ENCODE measurements at regions not wholly inside any gene's neighbourhood (a gene's known extent, or its start where the extent isn't known, plus 50 kb on each side); places are given as distances from the start of the nearest gene placed in this dataset.

GRCh38 chr5:66326276-66326675 lies 182.2 kb downstream of the SREK1 start:
- no peaks in the 10 kb centered on the region for H3K36me3 ChIP-seq (replicated peaks; ENCODE audit: control insufficient read depth, insufficient read depth, low read length)
- no peak overlapping the region for H3K4me3 ChIP-seq (ENCODE audit: insufficient read depth, low read depth, low read length)
- H3K27me3 ChIP-seq (ENCODE audit: control insufficient read depth, insufficient read depth, low read length) = no peaks in the 10 kb centered on the region
- no peak for DNase-seq

GRCh38 chr5:66327008-66327407 lies 182.9 kb downstream of the SREK1 start:
- Histone ChIP-seq H3K36me3 (replicated peaks; ENCODE audit: control insufficient read depth, insufficient read depth, low read length) (no peaks in the 10 kb centered on the region), H3K4me3 (ENCODE audit: insufficient read depth, low read depth, low read length) (no peak overlapping the region), H3K27me3 (ENCODE audit: control insufficient read depth, insufficient read depth, low read length) (no peaks in the 10 kb centered on the region)
- no peak for DNase-seq

- no peaks in the 10 kb centered on the region for H3K36me3 ChIP-seq (replicated peaks; ENCODE audit: control insufficient read depth, insufficient read depth, low read length)
- no peaks in the 10 kb centered on the region for H3K27me3 ChIP-seq (ENCODE audit: control insufficient read depth, insufficient read depth, low read length)
- H3K4me3 ChIP-seq (ENCODE audit: insufficient read depth, low read depth, low read length) = no peak overlapping the region
- no peak for DNase-seq
Observed at GRCh38 chr5:66329078-66329477, 185.0 kb downstream of the SREK1 start.

- no peak for DNase-seq
- Histone ChIP-seq H3K36me3 (replicated peaks; ENCODE audit: control insufficient read depth, insufficient read depth, low read length) (no peaks in the 10 kb centered on the region), H3K27me3 (ENCODE audit: control insufficient read depth, insufficient read depth, low read length) (no peaks in the 10 kb centered on the region), H3K4me3 (ENCODE audit: insufficient read depth, low read depth, low read length) (no peak overlapping the region)
Observed at GRCh38 chr5:66333192-66333591, 189.1 kb downstream of the SREK1 start.

GRCh38 chr5:66337626-66338226 lies 193.6 kb downstream of the SREK1 start:
- Histone ChIP-seq H3K4me3 (ENCODE audit: insufficient read depth, low read depth, low read length) (no peak overlapping the region), H3K27me3 (ENCODE audit: control insufficient read depth, insufficient read depth, low read length) (no peaks in the 10 kb centered on the region), H3K36me3 (replicated peaks; ENCODE audit: control insufficient read depth, insufficient read depth, low read length) (no peaks in the 10 kb centered on the region)
- no peak for DNase-seq

- H3K4me3 ChIP-seq (ENCODE audit: insufficient read depth, low read depth, low read length) = no peak overlapping the region
- no peaks in the 10 kb centered on the region for H3K27me3 ChIP-seq (ENCODE audit: control insufficient read depth, insufficient read depth, low read length)
- no peaks in the 10 kb centered on the region for H3K36me3 ChIP-seq (replicated peaks; ENCODE audit: control insufficient read depth, insufficient read depth, low read length)
- no peak for DNase-seq
Observed at GRCh38 chr5:66338828-66339227, 194.7 kb downstream of the SREK1 start.

- Histone ChIP-seq H3K4me3 (ENCODE audit: insufficient read depth, low read depth, low read length) (no peak overlapping the region), H3K27me3 (ENCODE audit: control insufficient read depth, insufficient read depth, low read length) (no peaks in the 10 kb centered on the region), H3K36me3 (replicated peaks; ENCODE audit: control insufficient read depth, insufficient read depth, low read length) (no peaks in the 10 kb centered on the region)
- no peak for DNase-seq
Observed at GRCh38 chr5:66339896-66340295, 195.8 kb downstream of the SREK1 start.

- Histone ChIP-seq H3K4me3 (ENCODE audit: insufficient read depth, low read depth, low read length) (no peak overlapping the region), H3K36me3 (replicated peaks; ENCODE audit: control insufficient read depth, insufficient read depth, low read length) (no peaks in the 10 kb centered on the region), H3K27me3 (ENCODE audit: control insufficient read depth, insufficient read depth, low read length) (no peaks in the 10 kb centered on the region)
- no peak for DNase-seq
Observed at GRCh38 chr5:66340786-66341185, 196.7 kb downstream of the SREK1 start.

- Histone ChIP-seq H3K36me3 (replicated peaks; ENCODE audit: control insufficient read depth, insufficient read depth, low read length) (no peaks in the 10 kb centered on the region), H3K4me3 (ENCODE audit: insufficient read depth, low read depth, low read length) (no peak overlapping the region), H3K27me3 (ENCODE audit: control insufficient read depth, insufficient read depth, low read length) (no peaks in the 10 kb centered on the region; the same call in 1 of the 2 replicates)
- DNase-seq = no peak
Observed at GRCh38 chr5:66342341-66342880, 198.3 kb downstream of the SREK1 start.

- H3K36me3 ChIP-seq (replicated peaks; ENCODE audit: control insufficient read depth, insufficient read depth, low read length) = no peaks in the 10 kb centered on the region
- H3K4me3 ChIP-seq (ENCODE audit: insufficient read depth, low read depth, low read length) = no peak overlapping the region
- no peaks in the 10 kb centered on the region; the same call in 1 of the 2 replicates for H3K27me3 ChIP-seq (ENCODE audit: control insufficient read depth, insufficient read depth, low read length)
- DNase-seq = no peak
Observed at GRCh38 chr5:66343370-66344071, 199.4 kb downstream of the SREK1 start.

- no peak for DNase-seq
- H3K4me3 ChIP-seq (ENCODE audit: insufficient read depth, low read depth, low read length) = no peak overlapping the region
- no peaks in the 10 kb centered on the region for H3K36me3 ChIP-seq (replicated peaks; ENCODE audit: control insufficient read depth, insufficient read depth, low read length)
- H3K27me3 ChIP-seq (ENCODE audit: control insufficient read depth, insufficient read depth, low read length) = no peaks in the 10 kb centered on the region; the same call in 1 of the 2 replicates
Observed at GRCh38 chr5:66344544-66344943, 200.4 kb downstream of the SREK1 start.

- no peaks in the 10 kb centered on the region for H3K36me3 ChIP-seq (replicated peaks; ENCODE audit: control insufficient read depth, insufficient read depth, low read length)
- H3K4me3 ChIP-seq (ENCODE audit: insufficient read depth, low read depth, low read length) = no peak overlapping the region
- H3K27me3 ChIP-seq (ENCODE audit: control insufficient read depth, insufficient read depth, low read length) = no peaks in the 10 kb centered on the region; the same call in 1 of the 2 replicates
- no peak for DNase-seq
Observed at GRCh38 chr5:66345281-66345680, 201.2 kb downstream of the SREK1 start.

- Histone ChIP-seq H3K27me3 (ENCODE audit: control insufficient read depth, insufficient read depth, low read length) (no peaks in the 10 kb centered on the region; the same call in 1 of the 2 replicates), H3K36me3 (replicated peaks; ENCODE audit: control insufficient read depth, insufficient read depth, low read length) (no peaks in the 10 kb centered on the region), H3K4me3 (ENCODE audit: insufficient read depth, low read depth, low read length) (no peak overlapping the region)
- DNase-seq = no peak
Observed at GRCh38 chr5:66346869-66347268, 202.8 kb downstream of the SREK1 start.

- DNase-seq = no peak
- Histone ChIP-seq H3K27me3 (ENCODE audit: control insufficient read depth, insufficient read depth, low read length) (no peaks in the 10 kb centered on the region; the same call in 1 of the 2 replicates), H3K36me3 (replicated peaks; ENCODE audit: control insufficient read depth, insufficient read depth, low read length) (no peaks in the 10 kb centered on the region), H3K4me3 (ENCODE audit: insufficient read depth, low read depth, low read length) (no peak overlapping the region)
Observed at GRCh38 chr5:66348387-66349125, 204.5 kb downstream of the SREK1 start.

GRCh38 chr5:66351813-66352212 lies 207.7 kb downstream of the SREK1 start:
- H3K27me3 ChIP-seq (ENCODE audit: control insufficient read depth, insufficient read depth, low read length) = no peaks in the 10 kb centered on the region; the same call in 1 of the 2 replicates
- H3K4me3 ChIP-seq (ENCODE audit: insufficient read depth, low read depth, low read length) = no peak overlapping the region
- H3K36me3 ChIP-seq (replicated peaks; ENCODE audit: control insufficient read depth, insufficient read depth, low read length) = no peaks in the 10 kb centered on the region
- no peak for DNase-seq
